ENCODE measurements at regions not wholly inside any gene's neighbourhood (a gene's known extent, or its start where the extent isn't known, plus 50 kb on each side); places are given as distances from the start of the nearest gene placed in this dataset.

- TF ChIP-seq CTCF (conservative IDR thresholded peaks at IDR 0.05; ENCODE audit: low read depth, low read length) (no peak), MAZ (IDR thresholded peaks at IDR 0.05; ENCODE audit: borderline replicate concordance, low read depth, low read length) (no peak), RAD21 (IDR thresholded peaks at IDR 0.05; ENCODE audit: low read length) (no peak), BHLHE40 (IDR thresholded peaks at IDR 0.05; ENCODE audit: low read depth, low read length) (no peak), POLR2A (IDR thresholded peaks at IDR 0.05; ENCODE audit: low read depth, low read length) (no peak), MAFK (IDR thresholded peaks at IDR 0.05; ENCODE audit: low read depth, low read length) (no peak), MXI1 (IDR thresholded peaks at IDR 0.05; ENCODE audit: borderline replicate concordance, low read depth, low read length) (no peak), RCOR1 (IDR thresholded peaks at IDR 0.05; ENCODE audit: insufficient replicate concordance, low read length) (no peak), ELK1 (IDR thresholded peaks at IDR 0.05; ENCODE audit: borderline replicate concordance, low read depth, low read length) (no peak), SMC3 (IDR thresholded peaks at IDR 0.05; ENCODE audit: low read depth, low read length) (no peak)
Observed at GRCh38 chr9:32708480-32709150, 73.1 kb upstream of the TAF1L start.

Measured in IMR-90 (cell line).